ENCODE measurements at regions not wholly inside any gene's neighbourhood (a gene's known extent, or its start where the extent isn't known, plus 50 kb on each side); places are given as distances from the start of the nearest gene placed in this dataset.

DNA sequence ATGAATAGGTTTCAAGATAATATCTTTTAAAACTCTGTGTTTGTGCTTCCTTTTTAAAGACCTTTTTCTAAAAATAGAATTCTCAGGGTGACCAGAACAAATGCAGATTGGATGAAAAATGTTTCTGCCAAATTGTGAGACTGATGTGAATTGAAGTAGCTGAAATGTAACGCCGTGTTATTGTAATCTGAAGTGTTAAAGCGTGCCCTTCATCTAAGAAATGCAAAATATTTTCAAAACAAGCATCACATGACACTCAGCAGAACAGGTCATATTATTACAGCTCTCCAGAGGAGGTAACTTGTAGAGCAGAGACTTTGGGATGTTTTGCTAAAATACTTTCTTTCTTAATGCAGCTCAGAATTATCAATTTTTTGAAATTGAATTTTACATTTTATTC lies 90.0 kb upstream of the PLEKHA5 start:
- ChIA-PET POLR2A (ENCODE audit: unreplicated experiment) (no interaction called here), CTCF (no interaction called here)
- Histone ChIP-seq H2AK9ac (replicated peaks; ENCODE audit: low read depth, low read length, poor library complexity) (no peak overlapping the region), H3K9me1 (ENCODE audit: insufficient read depth, low read length) (no peaks in the 10 kb centered on the region), H2BK120ac (ENCODE audit: low read depth, low read length) (no peak overlapping the region), H3K56ac (ENCODE audit: extremely low read depth, insufficient read depth, low read length) (no peak overlapping the region), H2AFZ (replicated peaks; ENCODE audit: low read length, poor library complexity) (no peak overlapping the region), H3K9ac (ENCODE audit: low read depth, low read length) (no peak overlapping the region), H3K9me3 (ENCODE audit: control insufficient read depth, insufficient read depth, low read length) (no peaks in the 10 kb centered on the region), H4K91ac (ENCODE audit: insufficient read depth, low read depth, low read length) (no peak overlapping the region), H3K27me3 (ENCODE audit: control insufficient read depth, insufficient read depth, low read length) (no peaks in the 10 kb centered on the region), H4K20me1 (ENCODE audit: insufficient read depth, low read length) (no peaks in the 10 kb centered on the region), H2BK5ac (ENCODE audit: low read depth, low read length, poor library complexity, severe bottlenecking) (no peak overlapping the region), H3K4me1 (ENCODE audit: control insufficient read depth, insufficient read depth, low read length) (no peaks in the 10 kb centered on the region; the same call in 1 of the 2 replicates), H3K4me2 (ENCODE audit: low read depth, low read length) (no peak overlapping the region), H3K36me3 (ENCODE audit: control insufficient read depth, insufficient read depth, low read length) (no peaks in the 10 kb centered on the region), H3K4me3 (ENCODE audit: insufficient read depth, low read depth, low read length) (no peak overlapping the region), H2BK20ac (ENCODE audit: low read depth, low read length) (no peak overlapping the region), H3K23ac (ENCODE audit: low read depth, low read length) (no peak overlapping the region), H3K18ac (ENCODE audit: low read depth, low read length) (no peak overlapping the region), H4K8ac (ENCODE audit: low read depth in 2 of 2, low read length in 2 of 2) (no peak overlapping the region), H2BK15ac (ENCODE audit: low read depth, low read length) (no peak overlapping the region), H3K79me1 (ENCODE audit: low read depth in 1 of 2, low read length in 2 of 2) (no peaks in the 10 kb centered on the region), H4K5ac (ENCODE audit: low read depth, low read length) (no peak overlapping the region), H3K14ac (replicated peaks; ENCODE audit: low read depth, low read length) (no peak overlapping the region), H3K27ac (ENCODE audit: insufficient read depth, low read length) (no peak overlapping the region), H2AK5ac (ENCODE audit: low read depth, low read length) (no peak overlapping the region), H3K4ac (ENCODE audit: low read depth, low read length) (no peak overlapping the region)
- DNase-seq (no peak), ATAC-seq (ENCODE audit: low read depth) (no peak; the same call in 1 of the 2 replicates)
- intact Hi-C loops (cut with micrococcal nuclease) = no loop called here
- in situ Hi-C loops (cut with MboI; ENCODE audit: low sequenced_read_pairs) = no loop called here
- WGBS, 2 experiments (ENCODE audit: extremely low coverage in 2 of 2, insufficient read length in 1 of 2) = no CpG with 5 or more reads among the region's 3 CpGs
- BruUV-seq (replicated peaks) = no TSS peak
- TF ChIP-seq RFX5 (IDR thresholded peaks at IDR 0.05; ENCODE audit: low read depth, low read length) = no peak
- TF ChIP-seq RCOR1 (IDR thresholded peaks at IDR 0.05; ENCODE audit: insufficient replicate concordance, low read length) = no peak
- TF ChIP-seq BHLHE40 (IDR thresholded peaks at IDR 0.05; ENCODE audit: low read depth, low read length) = no peak
- no peak for TF ChIP-seq MAFK (IDR thresholded peaks at IDR 0.05; ENCODE audit: low read depth, low read length)
- no peak for TF ChIP-seq MXI1 (IDR thresholded peaks at IDR 0.05; ENCODE audit: borderline replicate concordance, low read depth, low read length)
- no peak for TF ChIP-seq FOS (IDR thresholded peaks at IDR 0.05; ENCODE audit: low read depth, low read length)
- no peak for TF ChIP-seq POLR2A (IDR thresholded peaks at IDR 0.05; ENCODE audit: low read depth, low read length)
- no peak for TF ChIP-seq SMC3 (IDR thresholded peaks at IDR 0.05; ENCODE audit: low read depth, low read length)
- TF ChIP-seq RAD21 (IDR thresholded peaks at IDR 0.05; ENCODE audit: low read length) = no peak
- TF ChIP-seq CHD1 (IDR thresholded peaks at IDR 0.05; ENCODE audit: low read depth, low read length) = no peak
- TF ChIP-seq, protein P1, sequence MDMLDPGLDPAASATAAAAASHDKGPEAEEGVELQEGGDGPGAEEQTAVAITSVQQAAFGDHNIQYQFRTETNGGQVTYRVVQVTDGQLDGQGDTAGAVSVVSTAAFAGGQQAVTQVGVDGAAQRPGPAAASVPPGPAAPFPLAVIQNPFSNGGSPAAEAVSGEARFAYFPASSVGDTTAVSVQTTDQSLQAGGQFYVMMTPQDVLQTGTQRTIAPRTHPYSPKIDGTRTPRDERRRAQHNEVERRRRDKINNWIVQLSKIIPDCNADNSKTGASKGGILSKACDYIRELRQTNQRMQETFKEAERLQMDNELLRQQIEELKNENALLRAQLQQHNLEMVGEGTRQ (IDR thresholded peaks at IDR 0.05; ENCODE audit: low read depth, low read length) = no peak
- TF ChIP-seq, protein P2, sequence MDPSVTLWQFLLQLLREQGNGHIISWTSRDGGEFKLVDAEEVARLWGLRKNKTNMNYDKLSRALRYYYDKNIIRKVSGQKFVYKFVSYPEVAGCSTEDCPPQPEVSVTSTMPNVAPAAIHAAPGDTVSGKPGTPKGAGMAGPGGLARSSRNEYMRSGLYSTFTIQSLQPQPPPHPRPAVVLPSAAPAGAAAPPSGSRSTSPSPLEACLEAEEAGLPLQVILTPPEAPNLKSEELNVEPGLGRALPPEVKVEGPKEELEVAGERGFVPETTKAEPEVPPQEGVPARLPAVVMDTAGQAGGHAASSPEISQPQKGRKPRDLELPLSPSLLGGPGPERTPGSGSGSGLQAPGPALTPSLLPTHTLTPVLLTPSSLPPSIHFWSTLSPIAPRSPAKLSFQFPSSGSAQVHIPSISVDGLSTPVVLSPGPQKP (IDR thresholded peaks at IDR 0.05; ENCODE audit: borderline replicate concordance, low read depth, low read length) = no peak
- no peak for TF ChIP-seq CEBPB (IDR thresholded peaks at IDR 0.05; ENCODE audit: low read depth, low read length)
- TF ChIP-seq NFE2L2 (IDR thresholded peaks at IDR 0.05; ENCODE audit: low read depth, low read length) = no peak
- TF ChIP-seq MAZ (IDR thresholded peaks at IDR 0.05; ENCODE audit: borderline replicate concordance, low read depth, low read length) = no peak
- TF ChIP-seq CTCF (conservative IDR thresholded peaks at IDR 0.05; ENCODE audit: low read depth, low read length) = no peak
- dilution Hi-C loops (cut with HindIII; ENCODE audit: low sequenced_read_pairs, unreplicated experiment) = no loop called here

All from IMR-90 (cell line).